Mesendoderm (in vitro differentiated cells): ENCODE measurements at regions not wholly inside any gene's neighbourhood (a gene's known extent, or its start where the extent isn't known, plus 50 kb on each side); places are given as distances from the start of the nearest gene placed in this dataset.
"Not testable (repeated sequence)": the region's sequence is repeated elsewhere in the genome, so short reads cannot be mapped to it uniquely, and the experiment has no call there.

Experiments used
- DNase-seq: peaks from one replicate; pipeline ENCODE4 v3.0.0; 2013
- H2AK5ac ChIP-seq: 2 replicates; pipeline ENCODE4 v1.6.1; 2013; ENCODE audit warnings: low read length, inconsistent platforms
- H2BK120ac ChIP-seq: 2 replicates; pipeline ENCODE4 v1.6.1; 2013; ENCODE audit warnings: low read depth, mild to moderate bottlenecking, low read length, moderate library complexity, mixed read lengths
- H2BK15ac ChIP-seq: replicated peaks from 2 replicates; pipeline ENCODE4 v1.6.1; 2013; ENCODE audit warnings: low read depth, mild to moderate bottlenecking, moderate library complexity
- H2BK5ac ChIP-seq: 2 replicates; pipeline ENCODE4 v1.6.1; 2013; ENCODE audit warnings: low read length, inconsistent platforms
- H3K18ac ChIP-seq: 2 replicates; pipeline ENCODE4 v1.6.1; 2013; ENCODE audit warnings: mild to moderate bottlenecking, low read length, mixed read lengths
- H3K23ac ChIP-seq: one replicate; pipeline ENCODE4 v1.6.1; 2013; ENCODE audit warnings: low read length
- H3K27ac ChIP-seq: 2 replicates; pipeline ENCODE4 v1.5.1; 2013; ENCODE audit warnings: low read depth, mild to moderate bottlenecking, inconsistent platforms, low read length, moderate library complexity
- H3K27me3 ChIP-seq: 2 replicates; pipeline ENCODE4 v1.6.1; 2013; ENCODE audit warnings: low read length, control low read depth, mild to moderate bottlenecking, inconsistent platforms; ENCODE audit not compliant: insufficient read depth, poor library complexity
- H3K36me3 ChIP-seq: 2 replicates; pipeline ENCODE4 v1.6.1; 2013; ENCODE audit warnings: low read length, inconsistent platforms; ENCODE audit not compliant: control insufficient read depth, insufficient read depth
- H3K4ac ChIP-seq: one replicate; pipeline ENCODE4 v1.6.1; 2013; ENCODE audit warnings: low read depth, mild to moderate bottlenecking, low read length, moderate library complexity
- H3K4me1 ChIP-seq: 2 replicates; pipeline ENCODE4 v1.6.1; 2013; ENCODE audit warnings: low read depth, low read length, inconsistent platforms; ENCODE audit not compliant: control insufficient read depth
- H3K4me2 ChIP-seq: 2 replicates; pipeline ENCODE4 v1.6.1; 2013; ENCODE audit warnings: low read length
- H3K4me3 ChIP-seq: 2 replicates; pipeline ENCODE4 v1.5.1; 2013; ENCODE audit warnings: mild to moderate bottlenecking, low read length
- H3K56ac ChIP-seq: one replicate; pipeline ENCODE4 v1.6.1; 2013; ENCODE audit warnings: low read length
- H3K79me1 ChIP-seq: 2 replicates; pipeline ENCODE4 v1.6.1; 2013; ENCODE audit warnings: low read length, inconsistent platforms
- H3K79me2 ChIP-seq: 2 replicates; pipeline ENCODE4 v1.6.1; 2013; ENCODE audit warnings: mild to moderate bottlenecking, low read length; ENCODE audit not compliant: control insufficient read depth, insufficient read depth
- H3K9ac ChIP-seq: 2 replicates; pipeline ENCODE4 v1.6.1; 2013; ENCODE audit warnings: low read length, inconsistent platforms
- H4K5ac ChIP-seq: one replicate; pipeline ENCODE4 v1.6.1; 2013; ENCODE audit warnings: low read length
- H4K8ac ChIP-seq: one replicate; pipeline ENCODE4 v1.6.1; 2013; ENCODE audit warnings: low read depth, mild to moderate bottlenecking, control low read depth, low read length, moderate library complexity
- WGBS: extraction: QIAGEN DNeasy Blood & Tissue Kit; methylation state at CpG from one replicate; pipeline ENCODE4 v1.1.7; 2013; ENCODE audit warnings: low lambda C conversion rate, missing lambda C conversion rate; ENCODE audit not compliant: insufficient coverage; ENCODE audit errors: extremely low coverage; 5-methylcytosine and 5-hydroxymethylcytosine counted together

GRCh38 chr6:60782698-60783464, 1503.1 kb downstream of the KHDRBS2 start:
- not testable (repeated sequence) for H3K18ac ChIP-seq, H3K36me3 ChIP-seq, H2BK15ac ChIP-seq, H4K8ac ChIP-seq, H4K5ac ChIP-seq, H2BK120ac ChIP-seq, H3K9ac ChIP-seq, H3K27ac ChIP-seq, H2BK5ac ChIP-seq, H3K4me1 ChIP-seq, H3K23ac ChIP-seq, H3K79me2 ChIP-seq, H3K4me3 ChIP-seq, H3K4ac ChIP-seq, H2AK5ac ChIP-seq, H3K4me2 ChIP-seq, H3K56ac ChIP-seq, DNase-seq, H3K27me3 ChIP-seq, H3K79me1 ChIP-seq
- no CpG with 5 or more reads among the region's 4 CpGs for WGBS

GRCh38 chr6:60779591-60779990, 1506.4 kb downstream of the KHDRBS2 start:
- not testable (repeated sequence) for H3K27me3 ChIP-seq, H3K4me2 ChIP-seq, H2BK5ac ChIP-seq, H3K79me1 ChIP-seq, H4K5ac ChIP-seq, DNase-seq, H3K27ac ChIP-seq, H3K4ac ChIP-seq, H3K56ac ChIP-seq, H2BK15ac ChIP-seq, H3K4me1 ChIP-seq, H3K23ac ChIP-seq, H2BK120ac ChIP-seq, H3K9ac ChIP-seq, H2AK5ac ChIP-seq, H4K8ac ChIP-seq, H3K79me2 ChIP-seq, H3K36me3 ChIP-seq, H3K4me3 ChIP-seq, H3K18ac ChIP-seq
- no CpG with 5 or more reads among the region's 3 CpGs for WGBS

GRCh38 chr6:60767791-60768499, 1518.1 kb downstream of the KHDRBS2 start:
- not testable (repeated sequence) for H3K4me2 ChIP-seq, DNase-seq, H2BK120ac ChIP-seq, H3K79me1 ChIP-seq, H4K5ac ChIP-seq, H2AK5ac ChIP-seq, H3K56ac ChIP-seq, H3K36me3 ChIP-seq, H4K8ac ChIP-seq, H2BK5ac ChIP-seq, H3K4me1 ChIP-seq, H3K27ac ChIP-seq, H3K18ac ChIP-seq, H2BK15ac ChIP-seq, H3K79me2 ChIP-seq, H3K4me3 ChIP-seq, H3K23ac ChIP-seq, H3K4ac ChIP-seq, H3K27me3 ChIP-seq, H3K9ac ChIP-seq
- no CpG with 5 or more reads among the region's 4 CpGs for WGBS

GRCh38 chr6:60765331-60765730, 1520.7 kb downstream of the KHDRBS2 start:
- H3K9ac ChIP-seq, H2BK15ac ChIP-seq, H3K27ac ChIP-seq, H3K27me3 ChIP-seq, H2AK5ac ChIP-seq, H3K79me1 ChIP-seq, H3K4me2 ChIP-seq, DNase-seq, H3K56ac ChIP-seq, H4K8ac ChIP-seq, H2BK120ac ChIP-seq, H3K4me3 ChIP-seq, H3K36me3 ChIP-seq, H3K79me2 ChIP-seq, H3K23ac ChIP-seq, H3K4ac ChIP-seq, H2BK5ac ChIP-seq, H3K4me1 ChIP-seq, H4K5ac ChIP-seq, H3K18ac ChIP-seq: not testable (repeated sequence)

GRCh38 chr6:60763464-60764080, 1522.5 kb downstream of the KHDRBS2 start:
- not testable (repeated sequence) for H3K56ac ChIP-seq, H2BK120ac ChIP-seq, H3K27ac ChIP-seq, DNase-seq, H4K5ac ChIP-seq, H3K18ac ChIP-seq, H3K9ac ChIP-seq, H2AK5ac ChIP-seq, H2BK15ac ChIP-seq, H3K23ac ChIP-seq, H3K36me3 ChIP-seq, H3K79me2 ChIP-seq, H3K4ac ChIP-seq, H3K4me3 ChIP-seq, H3K4me2 ChIP-seq, H4K8ac ChIP-seq, H2BK5ac ChIP-seq, H3K27me3 ChIP-seq, H3K4me1 ChIP-seq, H3K79me1 ChIP-seq
- WGBS = no CpG with 5 or more reads among the region's 4 CpGs
